Tibial nerve (tissue), 4 donors: ENCODE measurements at regions not wholly inside any gene's neighbourhood (a gene's known extent, or its start where the extent isn't known, plus 50 kb on each side); places are given as distances from the start of the nearest gene placed in this dataset.

Experiments used
- DNase-seq, 2 donors: peaks; one replicate each; pipeline ENCODE4 v3.0.0-alpha.2; 2019; ENCODE audit warnings: low spot score in 2 of 2
- H3K27ac ChIP-seq, 4 donors: fragments of 200-600 bp; sonication (generic) in 3 of 4; one replicate each; pipeline ENCODE4 v1.5.1; 2017 to 2019; ENCODE audit warnings: mild to moderate bottlenecking in 1 of 4
- H3K27me3 ChIP-seq, 2 donors: fragments of 200-600 bp; sonication (generic) in 1 of 2; one replicate each; pipeline versions ENCODE4 v1.5.1 to v1.6.0; 2017 to 2019
- H3K36me3 ChIP-seq, 3 donors: fragments of 200-600 bp; sonication (generic); one replicate each; pipeline ENCODE4 v1.5.1; 2018 to 2019
- H3K4me1 ChIP-seq, 4 donors: fragments of 200-600 bp; sonication (generic) in 3 of 4; one replicate each; pipeline ENCODE4 v1.5.1; 2017 to 2019
- H3K4me3 ChIP-seq, 4 donors: fragments of 200-600 bp; sonication (generic) in 3 of 4; one replicate each; pipeline ENCODE4 v1.5.1; 2017 to 2019; ENCODE audit warnings: mild to moderate bottlenecking in 1 of 4, moderate library complexity in 1 of 4
- H3K9me3 ChIP-seq, 4 donors: fragments of 200-600 bp; sonication (generic) in 3 of 4; one replicate each; pipeline ENCODE4 v1.5.1; 2017 to 2019
- CTCF ChIP-seq, 5 experiments: fragments of 200-600 bp in 3 of 5; fragments of 450-650 bp in 2 of 5; sonication (generic) in 3 of 5; IDR thresholded peaks; one replicate each; pipeline ENCODE4 v1.5.1; 2016 to 2019; ENCODE audit warnings: antibody characterized with exemption in 5 of 5, mild to moderate bottlenecking in 3 of 5, moderate library complexity in 2 of 5
- EP300 ChIP-seq, 2 donors: sonication (generic); formaldehyde crosslinking; IDR thresholded peaks; one replicate each; pipeline ENCODE4 v1.6.1; 2017; ENCODE audit warnings: antibody characterized with exemption in 2 of 2, mild to moderate bottlenecking in 1 of 2
- POLR2A ChIP-seq, 2 donors: fragments of 450-650 bp; IDR thresholded peaks; one replicate each; pipeline ENCODE4 v1.6.1; 2017; ENCODE audit warnings: antibody characterized with exemption in 2 of 2, mild to moderate bottlenecking in 2 of 2, moderate library complexity in 2 of 2
- WGBS, 2 donors: methylation state at CpG; one replicate each; pipeline ENCODE4 v1.1.5; 2018; 5-methylcytosine and 5-hydroxymethylcytosine counted together

- H3K27ac ChIP-seq: no peak overlapping the region
- H3K4me1 ChIP-seq: no peaks in the 10 kb centered on the region
- no peak for DNase-seq
- no peak overlapping the region for H3K4me3 ChIP-seq
- H3K9me3 ChIP-seq: no peaks in the 10 kb centered on the region
- TF ChIP-seq CTCF (IDR thresholded peaks at IDR 0.05) (no peak), POLR2A (IDR thresholded peaks at IDR 0.05) (no peak)
- no peaks in the 10 kb centered on the region for H3K27me3 ChIP-seq
- no peaks in the 10 kb centered on the region for H3K36me3 ChIP-seq
These were observed 184.2 kb upstream of the RHOBTB1 start for GRCh38 chr10:61128196-61128595.

- Histone ChIP-seq H3K36me3 (no peaks in the 10 kb centered on the region), H3K4me1 (no peaks in the 10 kb centered on the region), H3K9me3 (no peaks in the 10 kb centered on the region), H3K27ac (no peak overlapping the region), H3K4me3 (no peak overlapping the region), H3K27me3 (no peaks in the 10 kb centered on the region)
- DNase-seq: no peak
- no peak for TF ChIP-seq EP300 (IDR thresholded peaks at IDR 0.05)
- TF ChIP-seq POLR2A (IDR thresholded peaks at IDR 0.05): no peak
- TF ChIP-seq CTCF (IDR thresholded peaks at IDR 0.05): no peak
- WGBS, 2 donors: 37 to 40% methylated on average over 3 of the region's 3 CpGs
These were observed 181.7 kb upstream of the RHOBTB1 start for GRCh38 chr10:61125560-61126170.

- H3K27me3 ChIP-seq: no peaks in the 10 kb centered on the region
- no peak overlapping the region for H3K27ac ChIP-seq
- H3K4me1 ChIP-seq: no peaks in the 10 kb centered on the region
- 79 to 86% methylated on average over 6 of the region's 6 CpGs for WGBS, 2 donors
- no peak overlapping the region for H3K4me3 ChIP-seq
- H3K9me3 ChIP-seq: no peaks in the 10 kb centered on the region
- TF ChIP-seq EP300 (IDR thresholded peaks at IDR 0.05) (no peak), CTCF (IDR thresholded peaks at IDR 0.05) (no peak), POLR2A (IDR thresholded peaks at IDR 0.05) (no peak)
- H3K36me3 ChIP-seq: no peaks in the 10 kb centered on the region
- DNase-seq: no peak
These were observed 181.0 kb upstream of the RHOBTB1 start for GRCh38 chr10:61124756-61125530.

GRCh38 chr10:61120805-61121204 lies 176.8 kb upstream of the RHOBTB1 start:
- no peak for DNase-seq
- TF ChIP-seq POLR2A (IDR thresholded peaks at IDR 0.05) (no peak), CTCF (IDR thresholded peaks at IDR 0.05) (no peak), EP300 (IDR thresholded peaks at IDR 0.05) (no peak)
- Histone ChIP-seq H3K9me3 (no peaks in the 10 kb centered on the region), H3K4me1 (no peaks in the 10 kb centered on the region), H3K36me3 (no peaks in the 10 kb centered on the region), H3K27ac (no peak overlapping the region), H3K4me3 (no peak overlapping the region), H3K27me3 (no peaks in the 10 kb centered on the region)
- WGBS, 2 donors: 95 to 96% methylated on average over 2 of the region's 2 CpGs

- Histone ChIP-seq H3K36me3 (no peaks in the 10 kb centered on the region), H3K27me3 (no peaks in the 10 kb centered on the region), H3K4me1 (no peaks in the 10 kb centered on the region), H3K9me3 (no peaks in the 10 kb centered on the region), H3K4me3 (no peak overlapping the region), H3K27ac (no peak overlapping the region)
- 58 to 68% methylated on average over 1 of the region's 1 CpG for WGBS, 2 donors
- DNase-seq: no peak
- TF ChIP-seq POLR2A (IDR thresholded peaks at IDR 0.05): no peak
- no peak for TF ChIP-seq CTCF (IDR thresholded peaks at IDR 0.05)
- no peak for TF ChIP-seq EP300 (IDR thresholded peaks at IDR 0.05)
These were observed 175.6 kb upstream of the RHOBTB1 start for GRCh38 chr10:61119573-61119972.
